ENCODE measurements at regions not wholly inside any gene's neighbourhood (a gene's known extent, or its start where the extent isn't known, plus 50 kb on each side); places are given as distances from the start of the nearest gene placed in this dataset.

DNA sequence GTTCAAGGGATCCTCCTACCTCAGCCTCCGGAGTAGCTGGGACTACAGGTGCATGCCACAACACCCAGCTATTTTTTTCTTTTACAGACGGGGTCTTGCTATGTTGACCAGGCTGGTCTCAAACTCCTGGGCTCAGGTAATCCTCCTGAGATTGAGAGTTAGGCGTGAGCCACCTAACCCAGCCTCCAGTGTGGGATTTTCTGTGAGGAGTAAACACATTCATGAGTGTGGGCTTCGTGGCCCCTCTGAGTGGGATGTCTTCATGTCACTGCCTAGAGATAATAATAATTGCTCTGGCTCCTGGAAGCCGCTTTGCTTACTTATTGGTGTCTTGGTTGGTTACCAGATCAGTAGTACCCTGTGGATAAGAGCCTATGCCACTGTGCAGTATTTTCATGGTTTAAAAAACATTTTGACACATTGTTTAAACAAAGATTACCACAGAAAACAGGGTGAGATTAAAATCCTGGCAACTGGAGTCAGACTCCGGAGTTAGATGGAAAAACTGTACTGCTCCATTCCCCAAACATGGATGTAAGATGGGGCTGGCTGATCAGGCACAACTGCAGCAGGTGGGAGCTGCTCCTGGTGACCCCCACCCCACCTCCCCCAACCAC lies 159.1 kb upstream of the RAB4A start:
- TF ChIP-seq POLR2A (IDR thresholded peaks at IDR 0.05; ENCODE audit: low read depth, low read length) (no peak), POLR2AphosphoS5 (IDR thresholded peaks at IDR 0.05; ENCODE audit: low read depth, low read length) (no peak), TAF1 (IDR thresholded peaks at IDR 0.05; ENCODE audit: low read depth, low read length) (no peak), SPI1 (IDR thresholded peaks at IDR 0.05; ENCODE audit: low read depth, low read length) (no peak)

Measured in GM12891 (cell line).